ENCODE measurements at regions not wholly inside any gene's neighbourhood (a gene's known extent, or its start where the extent isn't known, plus 50 kb on each side); places are given as distances from the start of the nearest gene placed in this dataset.

GRCh38 chr2:185475914-185476313 is 262.7 kb upstream of the FSIP2 start:
- TF ChIP-seq, protein P1, sequence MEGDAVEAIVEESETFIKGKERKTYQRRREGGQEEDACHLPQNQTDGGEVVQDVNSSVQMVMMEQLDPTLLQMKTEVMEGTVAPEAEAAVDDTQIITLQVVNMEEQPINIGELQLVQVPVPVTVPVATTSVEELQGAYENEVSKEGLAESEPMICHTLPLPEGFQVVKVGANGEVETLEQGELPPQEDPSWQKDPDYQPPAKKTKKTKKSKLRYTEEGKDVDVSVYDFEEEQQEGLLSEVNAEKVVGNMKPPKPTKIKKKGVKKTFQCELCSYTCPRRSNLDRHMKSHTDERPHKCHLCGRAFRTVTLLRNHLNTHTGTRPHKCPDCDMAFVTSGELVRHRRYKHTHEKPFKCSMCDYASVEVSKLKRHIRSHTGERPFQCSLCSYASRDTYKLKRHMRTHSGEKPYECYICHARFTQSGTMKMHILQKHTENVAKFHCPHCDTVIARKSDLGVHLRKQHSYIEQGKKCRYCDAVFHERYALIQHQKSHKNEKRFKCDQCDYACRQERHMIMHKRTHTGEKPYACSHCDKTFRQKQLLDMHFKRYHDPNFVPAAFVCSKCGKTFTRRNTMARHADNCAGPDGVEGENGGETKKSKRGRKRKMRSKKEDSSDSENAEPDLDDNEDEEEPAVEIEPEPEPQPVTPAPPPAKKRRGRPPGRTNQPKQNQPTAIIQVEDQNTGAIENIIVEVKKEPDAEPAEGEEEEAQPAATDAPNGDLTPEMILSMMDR (IDR thresholded peaks at IDR 0.05): no peak; the same call in 1 of the 2 replicates
- TF ChIP-seq RAD21 (IDR thresholded peaks at IDR 0.05; ENCODE audit: low read length) (no peak), FOXJ3 (CRISPR knock-in tag; IDR thresholded peaks at IDR 0.05) (no peak), SMC3 (IDR thresholded peaks at IDR 0.05; ENCODE audit: low read depth, low read length) (no peak), TCF12 (IDR thresholded peaks at IDR 0.05) (no peak), JUND (IDR thresholded peaks at IDR 0.05) (no peak)
- TF ChIP-seq, protein P2, sequence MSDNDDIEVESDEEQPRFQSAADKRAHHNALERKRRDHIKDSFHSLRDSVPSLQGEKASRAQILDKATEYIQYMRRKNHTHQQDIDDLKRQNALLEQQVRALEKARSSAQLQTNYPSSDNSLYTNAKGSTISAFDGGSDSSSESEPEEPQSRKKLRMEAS (IDR thresholded peaks at IDR 0.05; ENCODE audit: low read depth): no peak
